Mucosa of rectum (tissue), 2 donors: ENCODE measurements at regions not wholly inside any gene's neighbourhood (a gene's known extent, or its start where the extent isn't known, plus 50 kb on each side); places are given as distances from the start of the nearest gene placed in this dataset.

Experiments used
- H3K27ac ChIP-seq, 2 donors: one replicate each; pipeline ENCODE4 v1.7.0; 2013; ENCODE audit warnings: inconsistent platforms in 2 of 2, low read depth in 2 of 2, low read length in 2 of 2
- H3K27me3 ChIP-seq, 2 donors: one replicate each; pipeline ENCODE4 v1.7.0; 2013; ENCODE audit warnings: low read length in 2 of 2; ENCODE audit not compliant: control insufficient read depth in 2 of 2, insufficient read depth in 2 of 2
- H3K36me3 ChIP-seq, 2 donors: one replicate each; pipeline ENCODE4 v1.7.0; 2013; ENCODE audit warnings: low read length in 2 of 2; ENCODE audit not compliant: control insufficient read depth in 2 of 2, insufficient read depth in 2 of 2
- H3K4me1 ChIP-seq, 2 donors: one replicate each; pipeline ENCODE4 v1.7.0; 2013; ENCODE audit warnings: low read length in 2 of 2, mild to moderate bottlenecking in 1 of 2; ENCODE audit not compliant: control insufficient read depth in 2 of 2, insufficient read depth in 2 of 2
- H3K4me3 ChIP-seq, 2 donors: one replicate each; pipeline ENCODE4 v1.7.0; 2013; ENCODE audit warnings: low read length in 2 of 2
- H3K9ac ChIP-seq, 2 donors: one replicate each; pipeline ENCODE4 v1.7.0; 2013; ENCODE audit warnings: low read length in 2 of 2, low read depth in 1 of 2, mild to moderate bottlenecking in 1 of 2
- H3K9me3 ChIP-seq, 2 donors: one replicate each; pipeline ENCODE4 v1.7.0; 2013; ENCODE audit warnings: low read length in 2 of 2; ENCODE audit not compliant: control insufficient read depth in 2 of 2
- donor health status: healthy.
- donor health status: Normal muscosa, but diverticular disease.

GRCh38 chr17:71284032-71284755 lies 836.6 kb upstream of the SOX9 start:
- Histone ChIP-seq H3K27me3 (no peaks in the 10 kb centered on the region), H3K9ac (no peak overlapping the region), H3K36me3 (no peaks in the 10 kb centered on the region), H3K9me3 (no peaks in the 10 kb centered on the region), H3K4me3 (no peak overlapping the region), H3K4me1 (no peaks in the 10 kb centered on the region), H3K27ac (no peak overlapping the region)

- Histone ChIP-seq H3K27me3 (no peaks in the 10 kb centered on the region), H3K27ac (no peak overlapping the region), H3K9me3 (no peaks in the 10 kb centered on the region), H3K36me3 (no peaks in the 10 kb centered on the region), H3K9ac (no peak overlapping the region), H3K4me1 (no peaks in the 10 kb centered on the region), H3K4me3 (no peak overlapping the region)
Measured at GRCh38 chr17:71286625-71287024, 834.2 kb upstream of the SOX9 start.

GRCh38 chr17:71287071-71287823 lies 833.6 kb upstream of the SOX9 start:
- Histone ChIP-seq H3K4me3 (no peak overlapping the region), H3K27ac (no peak overlapping the region), H3K36me3 (no peaks in the 10 kb centered on the region), H3K9me3 (no peaks in the 10 kb centered on the region), H3K27me3 (no peaks in the 10 kb centered on the region), H3K4me1 (no peaks in the 10 kb centered on the region), H3K9ac (no peak overlapping the region)

- Histone ChIP-seq H3K36me3 (no peaks in the 10 kb centered on the region), H3K4me1 (peaks cover 0 to 10% of the 10 kb centered on the region in 2 donors), H3K27me3 (no peaks in the 10 kb centered on the region), H3K9me3 (no peaks in the 10 kb centered on the region), H3K27ac (no peak overlapping the region), H3K9ac (no peak overlapping the region), H3K4me3 (no peak overlapping the region)
Measured at GRCh38 chr17:71292006-71292405, 828.8 kb upstream of the SOX9 start.

GRCh38 chr17:71296005-71296404 lies 824.8 kb upstream of the SOX9 start:
- no peaks in the 10 kb centered on the region for H3K9me3 ChIP-seq
- no peaks in the 10 kb centered on the region for H3K27me3 ChIP-seq
- no peak overlapping the region for H3K9ac ChIP-seq
- peaks cover 0 to 10% of the 10 kb centered on the region in 2 donors for H3K4me1 ChIP-seq
- H3K36me3 ChIP-seq: no peaks in the 10 kb centered on the region
- H3K27ac ChIP-seq: no peak overlapping the region
- no peak overlapping the region for H3K4me3 ChIP-seq

GRCh38 chr17:71301063-71301462 lies 819.8 kb upstream of the SOX9 start:
- Histone ChIP-seq H3K4me1 (peaks cover 0 to 5% of the 10 kb centered on the region in 2 donors), H3K4me3 (no peak overlapping the region), H3K36me3 (no peaks in the 10 kb centered on the region), H3K9ac (no peak overlapping the region), H3K9me3 (peaks cover 0 to 4% of the 10 kb centered on the region in 2 donors), H3K27ac (no peak overlapping the region), H3K27me3 (no peaks in the 10 kb centered on the region)

GRCh38 chr17:71302721-71303549 lies 817.9 kb upstream of the SOX9 start:
- Histone ChIP-seq H3K27ac (no peak overlapping the region), H3K36me3 (no peaks in the 10 kb centered on the region), H3K4me3 (no peak overlapping the region), H3K27me3 (no peaks in the 10 kb centered on the region), H3K9me3 (peaks cover 0 to 4% of the 10 kb centered on the region in 2 donors), H3K4me1 (no peaks in the 10 kb centered on the region), H3K9ac (no peak overlapping the region)

- Histone ChIP-seq H3K4me1 (no peaks in the 10 kb centered on the region), H3K27ac (no peak overlapping the region), H3K9ac (no peak overlapping the region), H3K9me3 (peaks cover 0 to 4% of the 10 kb centered on the region in 2 donors), H3K36me3 (no peaks in the 10 kb centered on the region), H3K4me3 (no peak overlapping the region), H3K27me3 (no peaks in the 10 kb centered on the region)
Measured at GRCh38 chr17:71304498-71305158, 816.2 kb upstream of the SOX9 start.

GRCh38 chr17:71313866-71314265 lies 807.0 kb upstream of the SOX9 start:
- H3K27me3 ChIP-seq: no peaks in the 10 kb centered on the region
- H3K27ac ChIP-seq: no peak overlapping the region
- H3K4me1 ChIP-seq: no peaks in the 10 kb centered on the region
- no peak overlapping the region for H3K9ac ChIP-seq
- H3K4me3 ChIP-seq: no peak overlapping the region
- H3K36me3 ChIP-seq: no peaks in the 10 kb centered on the region
- no peaks in the 10 kb centered on the region for H3K9me3 ChIP-seq
